Astrocyte of the spinal cord (primary cell): ENCODE measurements at regions not wholly inside any gene's neighbourhood (a gene's known extent, or its start where the extent isn't known, plus 50 kb on each side); places are given as distances from the start of the nearest gene placed in this dataset.

Source experiments
- DNase-seq: peaks from one replicate; pipeline ENCODE4 v3.0.0; 2011; ENCODE audit warnings: low read depth, low spot score
- H3K4me3 ChIP-seq: 2 replicates; pipeline ENCODE4 v1.5.1; 2011; ENCODE audit warnings: low read depth, mild to moderate bottlenecking, low read length, moderate library complexity
- in situ Hi-C: cut with HindIII; loops from 2 replicates; pipeline ENCODE4 v1.10.0; 2017; ENCODE audit warnings: low sequenced_read_pairs
- TF ChIP-seq, protein P1 (sequence below): IDR thresholded peaks from 2 replicates; pipeline ENCODE4 v1.5.1; 2012; ENCODE audit warnings: low read depth, mild to moderate bottlenecking, low read length, inconsistent platforms

DNA sequence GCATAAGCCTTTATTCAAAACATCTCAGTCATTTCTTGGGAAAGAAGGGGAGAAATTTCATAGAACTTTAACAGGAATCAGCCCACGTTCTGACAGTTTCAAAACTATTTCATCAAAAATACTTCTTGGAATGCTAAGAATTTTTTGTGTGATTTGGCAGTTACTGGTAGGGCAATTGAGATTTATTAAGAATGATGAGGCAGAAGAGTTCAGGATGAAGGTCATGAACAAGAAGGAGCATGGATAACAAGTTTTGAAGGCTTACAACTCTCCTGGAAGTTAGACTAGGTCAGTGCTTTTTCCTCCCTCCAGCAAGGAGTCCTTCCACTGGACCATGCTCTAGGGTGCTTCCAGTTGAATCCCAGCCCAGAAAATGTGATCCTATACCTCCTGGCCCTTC, 569.9 kb downstream of the ANKRD7 start:
- H3K4me3 ChIP-seq = no peak overlapping the region
- no peak for DNase-seq
- TF ChIP-seq, protein P1, sequence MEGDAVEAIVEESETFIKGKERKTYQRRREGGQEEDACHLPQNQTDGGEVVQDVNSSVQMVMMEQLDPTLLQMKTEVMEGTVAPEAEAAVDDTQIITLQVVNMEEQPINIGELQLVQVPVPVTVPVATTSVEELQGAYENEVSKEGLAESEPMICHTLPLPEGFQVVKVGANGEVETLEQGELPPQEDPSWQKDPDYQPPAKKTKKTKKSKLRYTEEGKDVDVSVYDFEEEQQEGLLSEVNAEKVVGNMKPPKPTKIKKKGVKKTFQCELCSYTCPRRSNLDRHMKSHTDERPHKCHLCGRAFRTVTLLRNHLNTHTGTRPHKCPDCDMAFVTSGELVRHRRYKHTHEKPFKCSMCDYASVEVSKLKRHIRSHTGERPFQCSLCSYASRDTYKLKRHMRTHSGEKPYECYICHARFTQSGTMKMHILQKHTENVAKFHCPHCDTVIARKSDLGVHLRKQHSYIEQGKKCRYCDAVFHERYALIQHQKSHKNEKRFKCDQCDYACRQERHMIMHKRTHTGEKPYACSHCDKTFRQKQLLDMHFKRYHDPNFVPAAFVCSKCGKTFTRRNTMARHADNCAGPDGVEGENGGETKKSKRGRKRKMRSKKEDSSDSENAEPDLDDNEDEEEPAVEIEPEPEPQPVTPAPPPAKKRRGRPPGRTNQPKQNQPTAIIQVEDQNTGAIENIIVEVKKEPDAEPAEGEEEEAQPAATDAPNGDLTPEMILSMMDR = no peak
- in situ Hi-C loops = no loop called here

DNA sequence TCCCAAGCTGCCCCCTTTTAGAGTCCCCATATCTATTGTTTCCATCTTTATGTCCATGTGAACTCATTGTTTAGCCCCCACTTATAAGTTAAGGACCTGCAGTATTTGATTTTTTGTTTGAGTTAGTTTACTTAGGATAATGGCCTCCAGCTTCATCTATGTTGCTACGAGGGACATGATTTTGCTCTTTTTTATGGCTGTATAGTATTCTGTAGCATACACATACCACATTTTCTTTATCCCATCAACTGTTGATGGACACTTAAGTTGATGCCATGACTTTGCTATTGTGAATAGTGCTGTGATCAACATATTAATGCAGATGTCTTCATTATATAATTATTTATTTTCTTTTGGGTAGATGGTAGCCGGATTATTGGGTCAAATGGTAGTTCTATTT, 576.9 kb downstream of the ANKRD7 start:
- TF ChIP-seq, protein P1 = no peak
- no peak for DNase-seq
- H3K4me3 ChIP-seq = no peak overlapping the region
- in situ Hi-C loops = no loop called here

DNA sequence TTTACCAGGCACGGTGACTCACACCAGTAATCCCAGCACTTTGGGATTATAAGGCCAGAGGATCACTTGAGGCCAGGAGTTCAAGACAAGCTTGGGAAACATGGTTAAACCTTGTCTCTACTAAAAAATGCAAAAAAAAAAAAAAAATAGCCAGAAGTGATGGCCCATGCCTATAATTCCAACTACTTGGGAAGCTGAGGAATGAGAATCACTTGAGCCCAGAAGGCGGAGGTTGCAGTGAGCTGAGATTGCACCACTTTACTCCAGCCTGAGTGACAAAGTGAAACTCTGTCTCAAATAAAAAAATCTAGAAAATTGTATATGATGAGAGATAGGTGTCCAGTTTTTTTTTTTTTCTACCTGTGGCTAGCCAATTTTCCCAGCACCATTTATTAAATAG, 578.2 kb downstream of the ANKRD7 start:
- in situ Hi-C loops = no loop called here
- DNase-seq = no peak
- TF ChIP-seq, protein P1 = no peak
- no peak overlapping the region for H3K4me3 ChIP-seq

DNA sequence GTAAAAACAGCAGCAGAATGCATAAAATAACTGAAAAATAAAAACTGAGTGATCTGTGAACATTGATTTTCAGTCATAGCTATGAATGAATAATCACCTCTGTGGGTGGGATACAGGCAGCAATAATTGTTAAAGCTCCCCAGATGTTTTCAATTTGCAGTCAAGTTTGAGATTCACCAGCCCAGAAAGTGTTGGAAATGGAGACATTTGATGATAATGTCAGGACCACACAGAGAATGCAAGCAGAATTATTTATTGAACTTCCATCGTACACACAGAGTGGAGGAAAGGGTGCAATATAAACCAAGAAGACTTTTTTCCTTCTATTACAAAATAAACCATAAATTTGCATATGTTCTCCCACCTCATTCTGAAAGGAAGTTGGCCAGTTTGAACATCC, 601.7 kb downstream of the ANKRD7 start:
- in situ Hi-C loops = no loop called here
- TF ChIP-seq, protein P1 = no peak
- DNase-seq = no peak
- H3K4me3 ChIP-seq = no peak overlapping the region

DNA sequence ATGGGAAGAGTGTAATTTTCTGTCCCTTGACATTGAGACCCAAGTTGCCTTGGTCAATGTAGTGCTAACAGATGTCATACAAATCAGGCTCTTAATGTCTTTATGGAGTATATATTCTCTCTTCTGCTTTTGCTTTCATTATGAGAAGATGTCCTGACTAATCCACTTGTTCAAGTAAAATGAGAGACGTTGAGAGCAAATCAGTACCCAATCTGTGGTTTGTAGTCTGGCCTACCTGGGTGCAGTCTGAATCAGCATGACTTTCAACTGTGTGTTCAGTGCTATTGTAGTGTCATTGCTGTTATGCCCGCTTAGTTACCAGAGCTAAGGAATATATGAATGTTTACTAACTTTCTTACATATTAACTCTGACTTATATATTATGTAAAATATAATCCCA, 612.4 kb downstream of the ANKRD7 start:
- no peak for DNase-seq
- H3K4me3 ChIP-seq = no peak overlapping the region
- TF ChIP-seq, protein P1 = no peak
- in situ Hi-C loops = no loop called here

DNA sequence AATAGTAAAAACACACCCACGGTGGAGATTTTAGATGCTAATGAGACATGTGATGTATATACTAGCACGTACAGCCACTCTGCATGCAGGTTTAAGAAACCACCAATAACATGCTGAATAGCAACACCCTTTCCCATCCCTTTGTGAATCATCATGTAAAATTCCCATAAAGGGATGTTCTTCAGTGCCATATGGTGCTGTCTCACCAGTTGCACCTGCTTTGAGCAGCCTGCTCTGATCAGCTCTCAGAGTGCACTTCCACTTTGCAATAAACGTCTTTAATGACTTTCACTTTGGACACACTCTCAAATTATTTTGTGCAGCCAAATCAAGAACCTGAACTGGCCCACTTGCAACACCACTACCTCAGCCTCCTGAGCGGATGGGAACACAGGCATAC, 615.0 kb downstream of the ANKRD7 start:
- DNase-seq = no peak
- TF ChIP-seq, protein P1 = no peak
- H3K4me3 ChIP-seq = no peak overlapping the region
- in situ Hi-C loops = no loop called here

DNA sequence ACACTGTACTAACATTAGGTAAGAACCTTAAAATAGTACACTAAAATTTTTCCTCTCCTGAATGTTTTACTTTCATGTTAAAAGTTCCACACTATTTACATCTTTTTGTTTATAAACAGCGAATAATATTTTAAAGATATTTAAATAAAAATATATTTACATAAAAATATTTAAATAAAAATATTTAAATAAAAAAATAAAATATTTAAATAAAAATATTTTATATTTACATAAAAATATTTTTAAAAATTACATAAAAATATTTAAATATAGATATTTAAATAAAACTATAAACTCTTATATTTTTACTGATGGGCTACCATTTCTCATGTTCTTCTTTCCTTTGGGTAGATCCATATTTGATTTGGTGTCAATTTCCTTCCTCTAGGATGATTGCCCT, 619.0 kb downstream of the ANKRD7 start:
- TF ChIP-seq, protein P1 = no peak
- no peak for DNase-seq
- no peak overlapping the region for H3K4me3 ChIP-seq
- in situ Hi-C loops = no loop called here
